AG04450 (cell line): ENCODE measurements at regions not wholly inside any gene's neighbourhood (a gene's known extent, or its start where the extent isn't known, plus 50 kb on each side); places are given as distances from the start of the nearest gene placed in this dataset.

Source experiments
- CTCF ChIA-PET: fragments of 300-600, 350-600 bp; formaldehyde crosslinking; extraction: SDS; loops from one replicate; lab custom pipeline; 2022; ENCODE audit warnings: antibody characterized with exemption, inconsistent platforms; lab: Charles Lee
- POLR2A ChIA-PET: fragments of 350-600 bp; formaldehyde crosslinking; extraction: SDS; loops from one replicate; lab custom pipeline; 2021; ENCODE audit warnings: antibody characterized with exemption, inconsistent platforms; lab: Yijun Ruan, JAX
- DNase-seq: peaks from one replicate; pipeline ENCODE4 v3.0.0-alpha.2; 2011; ENCODE audit warnings: low read depth, low spot score
- H3K27ac ChIP-seq: one replicate; pipeline ENCODE4 v1.5.1; 2012; ENCODE audit warnings: low read depth, low read length, control low read depth
- H3K27me3 ChIP-seq: one replicate; pipeline ENCODE4 v1.6.0; 2012; ENCODE audit warnings: low read length; ENCODE audit not compliant: control insufficient read depth, insufficient read depth
- H3K4me3 ChIP-seq: 2 replicates; pipeline ENCODE4 v1.5.1; 2011; ENCODE audit warnings: mild to moderate bottlenecking, low read depth, low read length, control low read depth
- H3K9me3 ChIP-seq: 2 replicates; pipeline ENCODE4 v1.5.1; 2012; ENCODE audit warnings: low read length; ENCODE audit not compliant: control insufficient read depth, insufficient read depth
- CTCF ChIP-seq: IDR thresholded peaks from 2 replicates; pipeline ENCODE4 v1.5.1; 2011; ENCODE audit warnings: low read depth, low read length, control low read depth, inconsistent platforms

DNA sequence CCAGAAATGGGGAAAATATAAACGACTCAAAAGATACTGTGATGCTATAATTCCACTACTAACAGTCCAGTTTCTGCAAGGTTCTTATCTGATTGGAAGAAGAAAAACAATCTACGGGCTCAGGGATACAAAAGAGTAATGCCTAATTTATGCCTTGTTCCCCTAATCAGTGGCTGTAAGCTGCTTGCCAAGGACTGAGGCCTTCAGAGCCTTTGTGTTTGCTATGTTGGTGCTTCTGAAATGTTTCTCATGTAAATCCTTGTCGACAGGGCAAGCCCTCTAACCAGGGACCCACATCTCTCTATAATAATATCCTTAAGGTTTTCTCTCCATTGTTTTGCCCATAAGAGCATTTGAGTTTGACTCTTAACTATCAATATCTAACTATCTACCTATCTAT lies 89.7 kb upstream of the CLDN10 start:
- DNase-seq: no peak
- Histone ChIP-seq H3K27me3 (no peaks in the 10 kb centered on the region), H3K4me3 (no peak overlapping the region), H3K27ac (no peak overlapping the region), H3K9me3 (peaks cover 6% of the 10 kb centered on the region; the same call in 1 of the 2 replicates)
- TF ChIP-seq CTCF: no peak
- POLR2A ChIA-PET: no interaction called here
- CTCF ChIA-PET: no interaction called here

DNA sequence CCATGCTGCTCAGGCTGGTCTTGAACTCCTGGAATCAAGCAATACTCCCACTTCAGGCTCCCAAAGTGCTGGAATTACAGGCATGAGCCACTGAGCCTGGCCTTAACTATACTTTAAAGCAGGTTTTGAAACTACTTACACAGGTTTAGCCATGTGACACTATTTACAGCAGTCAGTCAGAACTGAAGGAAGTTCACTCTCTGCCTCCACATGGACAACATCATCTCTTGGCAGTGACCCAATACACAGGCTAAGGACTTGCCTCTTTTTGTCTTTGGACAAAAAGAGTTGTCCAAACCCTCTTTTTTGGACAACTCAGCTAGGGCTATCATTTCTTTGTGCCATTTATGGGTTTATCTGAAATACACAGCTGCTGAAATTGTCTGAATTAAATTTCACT lies 89.0 kb upstream of the CLDN10 start:
- CTCF ChIA-PET: no interaction called here
- H3K27ac ChIP-seq: no peak overlapping the region
- H3K9me3 ChIP-seq: peaks cover 6% of the 10 kb centered on the region; the same call in 1 of the 2 replicates
- no peak for DNase-seq
- H3K27me3 ChIP-seq: peaks cover 2% of the 10 kb centered on the region
- POLR2A ChIA-PET: no interaction called here
- no peak for TF ChIP-seq CTCF
- H3K4me3 ChIP-seq: no peak overlapping the region

- peaks cover 11% of the 10 kb centered on the region for H3K27me3 ChIP-seq
- ChIA-PET CTCF (interaction anchor here (1.4 kb wide), 1 partner anchor 796 kb away, joined by 3 read pairs; no protein-coding TSS in a partner anchor), POLR2A (no interaction called here)
- no peak for TF ChIP-seq CTCF
- no peak for DNase-seq
- H3K9me3 ChIP-seq: no peaks in the 10 kb centered on the region; the same call in 1 of the 2 replicates
- H3K4me3 ChIP-seq: no peak overlapping the region
- H3K27ac ChIP-seq: no peak overlapping the region
Observed at GRCh38 chr13:95470574-95471366, 81.8 kb upstream of the CLDN10 start.

- CTCF ChIA-PET: interaction anchor here (0.6 to 1.4 kb wide), 3 partner anchors 29 to 797 kb away, joined by 3 to 5 read pairs (median 3); no protein-coding TSS in a partner anchor
- POLR2A ChIA-PET: no interaction called here
- DNase-seq: no peak
- H3K4me3 ChIP-seq: no peak overlapping the region
- H3K27ac ChIP-seq: no peak overlapping the region
- no peaks in the 10 kb centered on the region; the same call in 1 of the 2 replicates for H3K9me3 ChIP-seq
- TF ChIP-seq CTCF: no peak
- H3K27me3 ChIP-seq: peaks cover 16% of the 10 kb centered on the region
Observed at GRCh38 chr13:95471960-95472359, 80.6 kb upstream of the CLDN10 start.

- TF ChIP-seq CTCF: no peak
- Histone ChIP-seq H3K27ac (no peak overlapping the region), H3K4me3 (no peak overlapping the region), H3K9me3 (no peaks in the 10 kb centered on the region; the same call in 1 of the 2 replicates), H3K27me3 (peaks cover 13% of the 10 kb centered on the region)
- CTCF ChIA-PET: no interaction called here
- no peak for DNase-seq
- POLR2A ChIA-PET: no interaction called here
Observed at GRCh38 chr13:95474992-95475391, 77.5 kb upstream of the CLDN10 start.
